ENCODE measurements at regions not wholly inside any gene's neighbourhood (a gene's known extent, or its start where the extent isn't known, plus 50 kb on each side); places are given as distances from the start of the nearest gene placed in this dataset.

GRCh38 chr1:60657926-60658325, 424.4 kb upstream of the NFIA start:
- H3K56ac ChIP-seq (replicated peaks; ENCODE audit: insufficient read length, low read depth, low read length), result no peak overlapping the region
- no peak overlapping the region for H3K18ac ChIP-seq (ENCODE audit: extremely low read depth, low read length)
- no peak overlapping the region for H2AK5ac ChIP-seq (ENCODE audit: low read depth, low read length)
- FAIRE-seq, result no peak
- H2BK5ac ChIP-seq (ENCODE audit: low read depth, low read length), result no peak overlapping the region
- no peak overlapping the region for H3K9ac ChIP-seq (replicated peaks in 1 of 4; ENCODE audit: extremely low read depth in 1 of 4, low read depth in 3 of 4, low read length in 3 of 4)
- no peaks in the 10 kb centered on the region for H3K79me1 ChIP-seq (ENCODE audit: low read depth, low read length)
- H3K23me2 ChIP-seq (ENCODE audit: low read depth, low read length), result no peaks in the 10 kb centered on the region
- 88% methylated on average over 4 of the region's 4 CpGs; no CpG with 5 or more reads in 1 of the 2 experiments for WGBS, 2 experiments (ENCODE audit: extremely low coverage in 1 of 2, insufficient coverage in 1 of 2, insufficient read length in 1 of 2, insufficient replicate concordance in 2 of 2, low coverage in 1 of 2, low lambda C conversion rate in 2 of 2, missing lambda C conversion rate in 1 of 2)
- no peak overlapping the region for H4K8ac ChIP-seq (ENCODE audit: extremely low read depth, insufficient read depth, low read length)
- H3K14ac ChIP-seq (ENCODE audit: insufficient read length), result no peak overlapping the region
- H3K4me2 ChIP-seq (ENCODE audit: insufficient read depth in 1 of 2, low read depth in 2 of 2, low read length in 2 of 2), result no peak overlapping the region
- no peak overlapping the region for H3K27ac ChIP-seq (ENCODE audit: low read depth, low read length)
- no peaks in the 10 kb centered on the region for H3K79me2 ChIP-seq (ENCODE audit: control insufficient read depth in 1 of 2, insufficient read depth in 2 of 2, low read length in 2 of 2)
- H3K4ac ChIP-seq (replicated peaks; ENCODE audit: insufficient read length, low read depth, low read length), result no peak overlapping the region
- no peak overlapping the region for H2BK120ac ChIP-seq (replicated peaks; ENCODE audit: low read depth, low read length)
- no peaks in the 10 kb centered on the region for H4K20me1 ChIP-seq (replicated peaks in 1 of 2; ENCODE audit: control insufficient read depth in 1 of 2, insufficient read depth in 2 of 2, low read length in 2 of 2)
- H4K91ac ChIP-seq (replicated peaks; ENCODE audit: insufficient read length, low read length), result no peak overlapping the region
- H2BK12ac ChIP-seq (ENCODE audit: low read depth, low read length), result no peak overlapping the region
- no peaks in the 10 kb centered on the region for H3K27me3 ChIP-seq (replicated peaks in 1 of 4; ENCODE audit: control insufficient read depth in 3 of 4, extremely low read depth in 1 of 4, insufficient read depth in 3 of 4, low read length in 3 of 4)
- POLR2A ChIA-PET (ENCODE audit: partially characterized antibody), result no interaction called here
- H2BK20ac ChIP-seq (ENCODE audit: low read length), result no peak overlapping the region
- H2BK15ac ChIP-seq (ENCODE audit: low read length), result no peak overlapping the region
- no peak overlapping the region for H4K5ac ChIP-seq (ENCODE audit: insufficient read length, low read depth, low read length)
- no peaks in the 10 kb centered on the region for H3K4me1 ChIP-seq (replicated peaks in 1 of 4; ENCODE audit: control insufficient read depth in 3 of 4, insufficient read depth in 4 of 4, low read length in 3 of 4)
- DNase-seq (ENCODE audit: low read depth in 1 of 2, low spot score in 2 of 2), result no peak
- H3K4me3 ChIP-seq (ENCODE audit: extremely low read depth in 1 of 4, insufficient read depth in 2 of 4, low read depth in 3 of 4, low read length in 4 of 4), result no peak overlapping the region
- no peak overlapping the region for H3K23ac ChIP-seq (ENCODE audit: insufficient read length)
- H3K9me3 ChIP-seq (ENCODE audit: insufficient read depth in 2 of 2, low read depth in 1 of 2, low read length in 1 of 2), result no peaks in the 10 kb centered on the region
- H2AFZ ChIP-seq (ENCODE audit: low read length), result no peak overlapping the region
- CTCF ChIA-PET (ENCODE audit: partially characterized antibody), result no interaction called here
- H3K36me3 ChIP-seq (ENCODE audit: control insufficient read depth in 2 of 4, insufficient read depth in 4 of 4, low read length in 3 of 4), result no peaks in the 10 kb centered on the region
- TF ChIP-seq NANOG (IDR thresholded peaks at IDR 0.05; ENCODE audit: insufficient read depth, low read depth, low read length, poor library complexity, severe bottlenecking) (no peak), POU5F1 (IDR thresholded peaks at IDR 0.05; ENCODE audit: low read depth, low read length) (no peak), JUND (IDR thresholded peaks at IDR 0.05; ENCODE audit: low read length) (no peak), EZH2 (IDR thresholded peaks at IDR 0.05; ENCODE audit: low read depth, low read length, severe bottlenecking) (no peak), TAF1 (IDR thresholded peaks at IDR 0.05; ENCODE audit: low read depth, low read length) (no peak), HDAC6 (IDR thresholded peaks at IDR 0.05; ENCODE audit: low read depth, low read length) (no peak), SUZ12 (IDR thresholded peaks at IDR 0.05; ENCODE audit: low read length) (no peak)
